Gastrocnemius medialis (tissue), 4 donors: ENCODE measurements at regions not wholly inside any gene's neighbourhood (a gene's known extent, or its start where the extent isn't known, plus 50 kb on each side); places are given as distances from the start of the nearest gene placed in this dataset.

ENCODE experiments used
- ATAC-seq, 2 donors: fragments of 150-250 bp; one replicate each; pipeline ENCODE4 v1.9.1; 2016
- DNase-seq, 2 donors: peaks; one replicate each; pipeline ENCODE4 v3.0.0-alpha.2; 2019
- H3K27ac ChIP-seq, 4 donors: fragments of 200-600 bp; sonication (generic); 1 replicate in 1 of 4; 2 replicates in 3 of 4; pipeline ENCODE4 v1.5.1; 2016 to 2018; ENCODE audit warnings: mild to moderate bottlenecking in 2 of 4, moderate library complexity in 1 of 4
- H3K27me3 ChIP-seq, 3 donors: fragments of 200-600 bp; sonication (generic) in 2 of 3; 1 replicate in 1 of 3; 2 replicates in 2 of 3; pipeline versions ENCODE4 v1.5.1 to v1.6.0; 2016 to 2019; ENCODE audit warnings: mild to moderate bottlenecking in 1 of 3, moderate library complexity in 1 of 3
- H3K36me3 ChIP-seq, 2 donors: fragments of 200-600 bp; sonication (generic) in 1 of 2; one replicate each; pipeline ENCODE4 v1.5.1; 2017 to 2018
- H3K4me1 ChIP-seq, 2 donors: fragments of 200-600 bp; sonication (generic) in 1 of 2; one replicate each; pipeline ENCODE4 v1.5.1; 2016 to 2017; ENCODE audit warnings: mild to moderate bottlenecking in 2 of 2
- H3K4me3 ChIP-seq, 4 donors: fragments of 200-600 bp; sonication (generic) in 3 of 4; 1 replicate in 1 of 4; 2 replicates in 3 of 4; pipeline ENCODE4 v1.5.1; 2016 to 2019; ENCODE audit warnings: mild to moderate bottlenecking in 2 of 4
- H3K9me3 ChIP-seq, 3 donors: fragments of 200-600 bp; sonication (generic) in 2 of 3; 1 replicate in 1 of 3; 2 replicates in 2 of 3; pipeline ENCODE4 v1.5.1; 2016 to 2019
- POLR2A ChIP-seq, 2 donors: fragments of 450-650 bp; IDR thresholded peaks; one replicate each; pipeline ENCODE4 v1.6.1; 2017; ENCODE audit warnings: antibody characterized with exemption in 2 of 2, mild to moderate bottlenecking in 2 of 2, moderate library complexity in 2 of 2
- in situ Hi-C, 4 donors: fragments of 200-750 bp; cut with MboI; loops; one replicate each; pipeline versions ENCODE4 v1.15.0 to v1.8.0; 2017; ENCODE audit warnings: low sequenced_read_pairs in 4 of 4
- intact Hi-C: fragments of 100-400 bp; cut with DNase I; formaldehyde crosslinking; loops from one replicate; pipeline ENCODE4 v1.15.1; 2023; ENCODE audit warnings: low total_unique reads
- TF ChIP-seq, protein P1 (sequence below), 5 experiments: fragments of 450-650 bp in 3 of 5; fragments of 200-600 bp in 2 of 5; sonication (generic) in 2 of 5; IDR thresholded peaks in 4 of 5; conservative IDR thresholded peaks in 1 of 5; 1 replicate in 4 of 5; 2 replicates in 1 of 5; pipeline ENCODE4 v1.5.1; 2016 to 2019; ENCODE audit warnings: antibody characterized with exemption in 5 of 5, mild to moderate bottlenecking in 3 of 5, moderate library complexity in 3 of 5

- Histone ChIP-seq H3K4me3 (no peak overlapping the region), H3K27me3 (no peaks in the 10 kb centered on the region), H3K9me3 (no peaks in the 10 kb centered on the region), H3K4me1 (no peaks in the 10 kb centered on the region), H3K36me3 (no peaks in the 10 kb centered on the region), H3K27ac (no peak overlapping the region)
- no peak for ATAC-seq
- no peak for TF ChIP-seq POLR2A (IDR thresholded peaks at IDR 0.05)
- TF ChIP-seq, protein P1, sequence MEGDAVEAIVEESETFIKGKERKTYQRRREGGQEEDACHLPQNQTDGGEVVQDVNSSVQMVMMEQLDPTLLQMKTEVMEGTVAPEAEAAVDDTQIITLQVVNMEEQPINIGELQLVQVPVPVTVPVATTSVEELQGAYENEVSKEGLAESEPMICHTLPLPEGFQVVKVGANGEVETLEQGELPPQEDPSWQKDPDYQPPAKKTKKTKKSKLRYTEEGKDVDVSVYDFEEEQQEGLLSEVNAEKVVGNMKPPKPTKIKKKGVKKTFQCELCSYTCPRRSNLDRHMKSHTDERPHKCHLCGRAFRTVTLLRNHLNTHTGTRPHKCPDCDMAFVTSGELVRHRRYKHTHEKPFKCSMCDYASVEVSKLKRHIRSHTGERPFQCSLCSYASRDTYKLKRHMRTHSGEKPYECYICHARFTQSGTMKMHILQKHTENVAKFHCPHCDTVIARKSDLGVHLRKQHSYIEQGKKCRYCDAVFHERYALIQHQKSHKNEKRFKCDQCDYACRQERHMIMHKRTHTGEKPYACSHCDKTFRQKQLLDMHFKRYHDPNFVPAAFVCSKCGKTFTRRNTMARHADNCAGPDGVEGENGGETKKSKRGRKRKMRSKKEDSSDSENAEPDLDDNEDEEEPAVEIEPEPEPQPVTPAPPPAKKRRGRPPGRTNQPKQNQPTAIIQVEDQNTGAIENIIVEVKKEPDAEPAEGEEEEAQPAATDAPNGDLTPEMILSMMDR (IDR thresholded peaks at IDR 0.05 in 4 of 5, conservative IDR thresholded peaks at IDR 0.05 in 1 of 5), result no peak
- DNase-seq, result no peak
- intact Hi-C loops (no loop called here), in situ Hi-C loops (no loop called here)
Observed at GRCh38 chr13:81396192-81396591, 1055.3 kb upstream of the SPRY2 start.

DNA sequence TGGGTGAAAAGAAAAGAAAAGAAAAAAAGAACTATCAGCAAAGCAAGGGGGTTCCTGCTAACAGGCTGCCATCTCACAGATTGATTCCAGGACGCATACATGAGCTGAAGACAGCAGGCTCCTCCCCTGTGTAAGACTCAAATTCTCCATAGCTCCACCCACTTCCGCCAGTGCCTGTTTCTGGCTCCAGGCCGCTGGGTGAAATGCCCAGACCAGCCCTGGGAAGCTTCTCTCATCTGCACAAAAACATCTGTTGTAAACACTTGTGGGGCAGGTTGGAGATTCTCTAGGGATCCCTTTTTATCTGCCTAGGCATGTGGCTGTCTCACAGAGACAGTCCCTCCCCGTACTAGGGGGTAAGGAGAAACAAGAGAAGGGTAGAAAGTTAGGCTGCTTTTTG lies 1054.4 kb upstream of the SPRY2 start:
- intact Hi-C loops, result no loop called here
- no peak overlapping the region for H3K4me3 ChIP-seq
- no peaks in the 10 kb centered on the region for H3K9me3 ChIP-seq
- DNase-seq, result no peak
- no peak overlapping the region for H3K27ac ChIP-seq
- H3K36me3 ChIP-seq, result no peaks in the 10 kb centered on the region
- TF ChIP-seq, protein P1 (IDR thresholded peaks at IDR 0.05 in 4 of 5, conservative IDR thresholded peaks at IDR 0.05 in 1 of 5), result no peak
- TF ChIP-seq POLR2A (IDR thresholded peaks at IDR 0.05), result no peak
- no peak for ATAC-seq
- no peaks in the 10 kb centered on the region for H3K4me1 ChIP-seq
- in situ Hi-C loops, result no loop called here
- no peaks in the 10 kb centered on the region for H3K27me3 ChIP-seq

DNA sequence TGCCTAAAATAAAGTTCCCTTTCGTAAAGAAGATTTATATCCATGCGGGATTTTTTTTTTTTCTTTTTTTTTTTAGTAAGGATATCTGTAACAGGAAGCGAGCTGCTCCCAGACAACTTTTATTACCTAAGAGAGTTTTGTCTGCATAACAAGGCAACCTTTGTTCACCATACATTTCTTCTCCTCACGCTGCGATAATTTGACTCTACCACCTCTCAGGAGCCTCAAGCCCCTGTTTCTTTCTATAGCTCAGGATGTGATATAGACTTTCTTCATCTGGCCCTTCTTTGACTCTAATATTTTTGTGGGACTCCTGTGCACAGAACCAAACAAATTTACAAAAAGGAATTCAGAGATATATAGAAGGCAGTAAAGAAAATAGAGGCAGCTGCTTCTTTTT lies 1053.7 kb upstream of the SPRY2 start:
- intact Hi-C loops, result no loop called here
- Histone ChIP-seq H3K36me3 (no peaks in the 10 kb centered on the region), H3K27ac (no peak overlapping the region), H3K27me3 (no peaks in the 10 kb centered on the region), H3K4me1 (no peaks in the 10 kb centered on the region), H3K4me3 (no peak overlapping the region), H3K9me3 (no peaks in the 10 kb centered on the region)
- DNase-seq (no peak), ATAC-seq (no peak)
- in situ Hi-C loops, result no loop called here
- TF ChIP-seq, protein P1 (IDR thresholded peaks at IDR 0.05 in 4 of 5, conservative IDR thresholded peaks at IDR 0.05 in 1 of 5), result no peak

DNA sequence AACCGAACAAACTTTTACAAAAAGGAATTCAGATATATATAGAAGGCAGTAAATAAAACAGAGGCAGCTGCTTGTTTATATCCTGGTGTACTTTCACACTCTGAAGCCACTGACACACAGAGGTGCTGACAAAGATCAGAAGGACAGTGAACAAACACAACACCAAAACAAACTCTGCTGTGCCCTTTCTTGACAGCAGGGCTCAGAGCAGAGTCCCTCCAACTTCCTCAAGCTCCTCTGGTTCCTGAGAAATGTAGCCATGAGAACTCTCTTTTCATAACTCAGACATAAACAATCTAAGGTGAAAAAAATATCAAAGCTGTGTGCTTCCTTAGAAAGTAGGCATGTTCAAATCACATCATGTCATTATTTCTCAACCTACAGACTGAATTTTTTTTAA lies 1052.8 kb upstream of the SPRY2 start:
- TF ChIP-seq POLR2A (IDR thresholded peaks at IDR 0.05), result no peak
- TF ChIP-seq, protein P1 (IDR thresholded peaks at IDR 0.05 in 4 of 5, conservative IDR thresholded peaks at IDR 0.05 in 1 of 5), result no peak
- no peak for DNase-seq
- no peak for ATAC-seq
- Histone ChIP-seq H3K27me3 (no peaks in the 10 kb centered on the region), H3K4me3 (no peak overlapping the region), H3K36me3 (no peaks in the 10 kb centered on the region), H3K27ac (no peak overlapping the region), H3K9me3 (no peaks in the 10 kb centered on the region), H3K4me1 (no peaks in the 10 kb centered on the region)
- in situ Hi-C loops, result no loop called here
- intact Hi-C loops, result no loop called here

- no peaks in the 10 kb centered on the region for H3K4me1 ChIP-seq
- no peaks in the 10 kb centered on the region for H3K27me3 ChIP-seq
- intact Hi-C loops (no loop called here), in situ Hi-C loops (no loop called here)
- DNase-seq (no peak), ATAC-seq (no peak)
- H3K27ac ChIP-seq, result no peak overlapping the region
- H3K9me3 ChIP-seq, result no peaks in the 10 kb centered on the region
- no peak overlapping the region for H3K4me3 ChIP-seq
- no peaks in the 10 kb centered on the region for H3K36me3 ChIP-seq
- TF ChIP-seq, protein P1 (IDR thresholded peaks at IDR 0.05 in 4 of 5, conservative IDR thresholded peaks at IDR 0.05 in 1 of 5), result no peak
- TF ChIP-seq POLR2A (IDR thresholded peaks at IDR 0.05), result no peak
Observed at GRCh38 chr13:81393110-81393509, 1052.2 kb upstream of the SPRY2 start.
